Activated T-cell treated with anti-CD3 and anti-CD28 coated beads for 48 hours (primary cell): ENCODE measurements at regions not wholly inside any gene's neighbourhood (a gene's known extent, or its start where the extent isn't known, plus 50 kb on each side); places are given as distances from the start of the nearest gene placed in this dataset.
"Not testable (repeated sequence)": the region's sequence is repeated elsewhere in the genome, so short reads cannot be mapped to it uniquely, and the experiment has no call there.

Source experiments
- DNase-seq: peaks from one replicate; pipeline ENCODE4 v3.0.0-alpha.2; 2020; ENCODE audit warnings: low read depth

GRCh38 chr1:90824551-90824950, 107.4 kb upstream of the BARHL2 start:
- no peak for DNase-seq

GRCh38 chr1:90823686-90824085, 106.6 kb upstream of the BARHL2 start:
- no peak for DNase-seq

DNA sequence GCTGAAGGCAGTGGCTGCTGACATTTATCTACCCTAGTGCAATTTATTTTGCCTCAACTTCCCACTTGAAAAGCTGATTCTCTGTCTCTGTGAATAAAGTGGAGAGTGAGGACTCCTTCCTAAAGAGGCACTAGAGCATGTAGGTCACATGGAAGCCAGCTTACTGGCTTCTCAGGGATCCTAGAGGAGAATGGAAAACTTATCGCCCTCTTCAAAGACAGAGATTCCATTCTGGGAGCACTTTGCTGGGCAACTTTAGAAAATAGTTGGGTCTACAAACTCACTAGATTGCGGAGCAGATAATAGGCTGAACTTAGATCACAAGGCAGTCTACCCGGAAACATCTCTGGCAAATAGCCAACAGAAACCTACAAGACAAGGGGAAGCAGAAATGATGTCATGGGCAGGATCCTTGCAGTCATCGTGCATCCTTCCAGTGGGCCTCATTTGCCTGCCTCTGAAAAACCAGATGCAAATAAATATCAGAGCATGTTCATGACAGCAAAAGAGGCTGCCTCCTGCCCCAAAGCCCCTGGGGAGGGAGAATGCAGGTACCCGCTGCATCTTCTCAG, 104.8 kb upstream of the BARHL2 start:
- no peak for DNase-seq

DNA sequence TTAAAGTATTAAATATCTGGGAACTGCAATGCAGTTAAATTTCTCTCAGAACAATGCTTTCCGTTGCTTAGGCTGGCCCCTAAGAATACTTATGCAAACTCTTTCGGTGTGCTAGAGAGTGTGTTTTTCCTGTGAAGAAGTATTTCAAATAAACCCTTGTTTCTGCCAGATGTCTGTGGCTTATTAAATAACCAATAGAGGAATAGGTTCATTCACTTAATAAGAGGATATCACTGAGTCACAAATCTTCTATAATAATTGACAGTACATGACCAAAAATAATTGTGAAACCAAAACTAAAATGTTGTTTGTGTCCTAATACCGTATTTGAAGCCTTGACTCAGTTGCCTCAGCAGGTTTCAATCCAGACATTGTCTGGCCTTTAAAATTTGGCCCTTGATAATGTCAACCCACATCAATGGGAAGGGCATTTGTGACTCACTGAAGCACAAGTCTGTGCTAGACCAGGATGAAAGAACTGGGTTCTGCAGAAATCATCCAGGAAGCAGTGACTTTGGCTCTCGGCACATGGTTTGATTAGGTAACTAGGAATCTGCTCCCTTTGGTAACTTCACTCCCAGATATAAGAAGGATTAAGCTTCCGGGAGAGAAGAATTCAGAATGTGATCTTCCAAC, 104.2 kb upstream of the BARHL2 start:
- no peak for DNase-seq

DNA sequence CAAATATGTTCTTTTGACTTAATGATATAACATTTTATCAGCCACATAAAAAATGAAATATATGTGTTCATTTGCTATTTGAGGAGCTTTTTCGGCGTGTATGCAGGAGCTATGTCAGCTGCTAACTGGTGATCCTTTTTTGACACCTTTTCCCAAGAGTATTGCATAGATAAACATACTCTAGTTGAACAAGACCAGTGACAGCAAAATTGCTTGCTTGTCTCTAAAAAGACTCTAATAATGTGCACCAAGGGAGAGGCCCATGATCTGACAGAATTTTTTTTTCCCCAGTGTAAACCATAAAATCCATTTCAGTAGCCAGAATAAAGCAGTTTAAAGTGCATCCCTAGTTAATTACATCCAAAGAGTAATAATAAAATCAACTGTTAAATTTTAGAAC, 103.6 kb upstream of the BARHL2 start:
- no peak for DNase-seq

DNA sequence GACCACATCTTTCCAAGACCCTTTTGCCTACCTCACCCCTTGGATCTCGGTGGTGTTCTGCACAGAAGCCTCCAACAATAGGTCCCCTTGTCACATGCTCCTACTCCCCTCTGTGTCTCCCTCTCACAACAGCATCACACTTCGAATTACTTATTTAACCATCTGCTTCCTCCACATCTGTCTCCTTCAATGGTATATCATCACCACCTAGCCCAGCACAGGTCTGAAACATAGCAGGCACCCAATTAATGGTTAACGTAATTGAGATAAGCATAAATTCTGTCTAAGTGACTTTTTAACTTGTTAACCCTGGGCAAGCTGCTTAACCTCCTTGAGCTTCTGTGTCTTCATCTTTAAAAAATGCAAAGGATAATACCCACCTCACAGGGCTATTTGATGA, 100.3 kb upstream of the BARHL2 start:
- DNase-seq: no peak

GRCh38 chr1:90812237-90812636, 95.1 kb upstream of the BARHL2 start:
- not testable (repeated sequence) for DNase-seq

DNA sequence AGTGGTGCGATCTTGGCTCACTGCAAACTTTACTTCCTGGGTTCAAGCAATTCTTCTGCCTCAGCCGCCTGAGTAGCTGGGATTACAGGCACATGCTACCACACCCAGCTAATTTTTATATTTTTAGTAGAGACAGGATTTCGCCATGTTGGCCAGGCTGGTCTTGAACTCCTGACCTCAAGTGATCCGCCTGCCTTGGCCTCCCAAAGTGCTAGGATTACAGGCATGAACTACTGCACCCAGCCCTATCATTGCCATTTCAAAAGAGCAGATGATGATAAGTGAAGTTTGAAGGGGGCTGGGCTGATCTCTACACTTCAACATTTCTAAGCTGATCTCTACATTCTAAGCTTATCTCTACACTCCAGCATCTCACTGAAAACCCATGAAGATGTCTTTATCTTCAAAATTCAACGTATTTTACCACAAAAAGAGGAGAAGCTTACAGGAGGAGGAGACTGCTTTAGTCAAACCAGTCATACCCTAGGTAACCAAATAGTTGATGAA, 94.4 kb upstream of the BARHL2 start:
- not testable (repeated sequence) for DNase-seq

GRCh38 chr1:90810681-90811080, 93.6 kb upstream of the BARHL2 start:
- DNase-seq: no peak

DNA sequence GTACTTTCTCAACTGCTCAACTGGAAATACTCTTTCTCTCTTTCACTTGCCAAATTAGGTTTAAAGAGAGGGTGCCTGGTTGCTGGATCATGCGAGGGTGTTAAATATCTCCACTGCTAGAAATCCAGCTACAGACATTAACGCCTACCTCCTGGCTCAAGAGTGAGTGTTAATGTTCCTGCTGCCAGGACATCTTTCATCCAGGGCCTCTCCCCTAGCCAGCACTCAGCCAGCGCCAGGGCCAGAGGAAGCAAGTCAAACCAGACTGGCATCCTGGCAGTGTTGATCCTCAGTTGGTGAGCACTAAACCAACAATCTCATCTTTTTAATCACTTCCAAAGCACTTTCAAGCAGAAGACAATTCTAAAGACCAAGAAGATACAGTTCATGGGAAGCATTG, 92.9 kb upstream of the BARHL2 start:
- DNase-seq: no peak

DNA sequence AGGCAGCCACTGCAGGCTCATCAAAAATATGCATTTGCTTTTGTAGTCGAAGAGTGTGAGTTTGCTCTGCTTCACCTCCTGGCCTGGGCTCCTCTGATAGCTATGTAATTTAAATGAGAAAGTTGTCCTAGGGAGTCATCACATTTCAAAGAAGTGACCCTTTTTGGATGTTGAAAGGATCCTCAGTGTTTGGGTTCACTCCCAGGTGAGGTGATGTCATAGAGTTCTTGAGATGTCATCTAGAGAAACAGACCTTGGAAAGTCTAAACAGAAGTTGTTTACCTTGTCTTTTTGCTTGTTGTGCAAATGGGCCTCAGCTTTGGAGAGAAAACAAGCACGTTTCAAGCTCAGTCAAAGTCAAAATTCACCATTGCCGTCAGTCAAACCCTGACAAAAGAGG, 92.0 kb upstream of the BARHL2 start:
- DNase-seq: no peak

DNA sequence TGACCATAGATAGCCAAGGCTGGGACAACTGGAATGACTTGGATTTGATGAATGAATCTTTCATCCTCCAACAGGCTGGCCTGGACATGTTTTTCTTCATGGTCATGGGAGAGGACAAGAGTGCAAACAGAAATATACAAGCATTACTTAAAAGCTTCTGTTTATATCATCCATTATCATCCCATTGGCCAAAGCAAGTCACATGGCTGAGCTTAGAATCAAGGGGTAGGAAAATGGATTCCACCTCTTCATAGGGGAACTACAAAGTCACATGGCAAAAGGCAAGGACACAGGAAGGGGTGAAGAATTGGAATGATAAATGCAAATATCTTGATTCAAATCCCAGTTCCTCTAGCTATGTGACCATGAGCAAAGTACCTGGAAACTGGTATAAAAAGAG, 90.2 kb upstream of the BARHL2 start:
- DNase-seq: no peak

DNA sequence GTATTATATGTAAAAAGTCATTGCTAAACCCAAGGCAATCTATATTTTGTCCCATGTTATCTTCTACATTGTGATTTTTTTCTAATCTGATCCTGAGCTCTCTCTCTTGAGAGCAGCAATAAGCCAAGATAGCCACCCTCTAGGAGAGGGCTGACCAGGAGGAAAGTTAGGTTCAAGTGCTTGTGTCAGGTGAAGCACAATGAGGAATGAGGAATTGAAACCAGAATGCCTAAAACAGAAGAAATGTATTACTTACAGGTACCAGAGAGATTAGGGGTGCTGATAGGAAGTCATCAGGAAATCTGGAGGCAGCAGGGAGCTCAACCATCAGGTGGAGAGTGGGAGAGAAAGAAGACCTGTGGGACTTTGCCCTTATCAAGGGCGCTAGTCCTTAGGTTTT, 85.5 kb upstream of the BARHL2 start:
- no peak for DNase-seq

GRCh38 chr1:90800012-90800717, 83.1 kb upstream of the BARHL2 start:
- DNase-seq: no peak

DNA sequence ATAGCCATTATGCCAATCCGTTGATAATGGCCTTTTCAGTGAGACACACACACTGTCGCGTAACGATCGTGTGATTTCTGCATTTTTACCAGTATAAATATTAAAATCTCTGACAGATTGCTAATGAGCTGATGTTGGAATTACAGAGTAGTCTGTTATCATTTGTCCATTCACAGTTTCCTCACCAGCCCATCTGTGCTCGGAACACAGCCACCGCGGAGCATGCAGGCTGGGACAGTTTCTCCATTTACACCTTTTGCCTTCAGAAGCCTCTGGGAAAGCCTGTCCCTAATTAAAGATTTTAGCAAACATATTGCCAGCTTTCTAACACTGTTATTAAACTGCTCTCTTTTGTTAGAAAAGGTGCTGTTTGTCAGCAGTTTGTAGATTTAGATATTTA, 82.2 kb upstream of the BARHL2 start:
- no peak for DNase-seq

- DNase-seq: no peak
Measured at GRCh38 chr1:90798883-90799282, 81.8 kb upstream of the BARHL2 start.

DNA sequence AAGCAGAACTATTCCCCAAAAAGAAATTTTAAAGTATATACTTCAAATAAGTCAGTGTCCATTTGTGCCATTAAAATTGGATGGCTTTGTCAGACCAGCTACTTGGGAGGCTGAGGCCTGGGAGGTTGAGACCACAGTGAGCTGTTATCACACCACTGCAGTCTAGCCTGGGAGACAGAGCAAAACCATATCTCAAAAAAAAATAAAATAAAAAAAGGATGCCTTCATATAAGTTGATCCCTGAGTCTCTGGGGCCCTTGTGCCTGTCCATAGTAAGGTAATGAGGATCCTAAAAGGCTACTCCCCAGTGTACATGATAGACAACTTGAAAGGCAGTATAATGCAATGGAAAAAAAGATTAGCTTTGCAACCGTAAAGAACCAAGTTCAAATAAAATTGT, 81.2 kb upstream of the BARHL2 start:
- no peak for DNase-seq

GRCh38 chr1:90795431-90795830, 78.3 kb upstream of the BARHL2 start:
- DNase-seq: no peak

DNA sequence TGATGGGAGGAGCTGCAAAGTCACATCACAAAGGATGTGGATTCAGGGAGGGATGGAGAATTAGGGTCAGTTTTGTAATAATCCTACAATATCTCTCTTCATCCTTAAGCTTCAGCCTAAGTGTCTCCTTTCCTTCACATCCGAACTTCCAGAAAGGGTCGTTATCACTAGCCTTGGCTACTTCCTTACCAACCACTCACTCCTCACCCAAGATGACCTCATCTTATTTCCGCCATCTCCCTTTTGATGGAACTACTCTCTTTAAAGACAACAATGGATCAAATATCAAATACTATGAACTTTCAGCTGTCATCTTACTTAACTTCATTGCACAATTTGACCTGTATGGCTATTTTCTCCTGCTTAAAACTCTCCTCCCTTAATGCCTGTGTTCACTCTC, 69.6 kb upstream of the BARHL2 start:
- no peak for DNase-seq

DNA sequence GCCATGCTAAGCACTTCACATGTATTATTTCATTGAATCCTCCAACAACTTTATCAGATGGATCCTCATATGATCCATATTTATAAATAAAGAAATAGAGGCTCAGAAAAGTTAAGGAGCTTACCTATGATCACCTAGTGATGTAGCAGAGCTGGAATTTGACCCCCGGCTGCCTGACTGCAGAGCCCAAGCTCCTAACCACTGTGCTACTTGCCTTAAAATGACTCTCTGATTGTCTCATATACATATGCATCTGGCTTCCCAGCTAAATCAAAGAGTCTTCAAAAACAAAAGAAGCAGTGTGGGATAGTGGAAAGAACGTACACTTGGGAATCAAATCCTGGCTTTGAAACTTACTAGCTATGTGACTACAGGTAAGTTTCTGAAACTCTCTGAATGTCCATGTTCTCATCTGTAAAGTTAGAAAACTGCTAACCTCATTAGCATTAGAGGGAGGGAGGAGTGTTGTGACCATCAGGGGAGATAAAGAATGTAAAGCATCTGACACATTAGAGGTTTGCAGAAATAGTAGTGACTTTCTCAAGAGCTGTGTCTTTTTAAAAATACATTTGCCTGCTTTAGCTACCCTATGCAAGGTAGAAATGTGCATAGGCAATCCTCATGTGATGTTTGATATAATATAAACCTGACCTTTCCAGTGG, 67.2 kb upstream of the BARHL2 start:
- no peak for DNase-seq

DNA sequence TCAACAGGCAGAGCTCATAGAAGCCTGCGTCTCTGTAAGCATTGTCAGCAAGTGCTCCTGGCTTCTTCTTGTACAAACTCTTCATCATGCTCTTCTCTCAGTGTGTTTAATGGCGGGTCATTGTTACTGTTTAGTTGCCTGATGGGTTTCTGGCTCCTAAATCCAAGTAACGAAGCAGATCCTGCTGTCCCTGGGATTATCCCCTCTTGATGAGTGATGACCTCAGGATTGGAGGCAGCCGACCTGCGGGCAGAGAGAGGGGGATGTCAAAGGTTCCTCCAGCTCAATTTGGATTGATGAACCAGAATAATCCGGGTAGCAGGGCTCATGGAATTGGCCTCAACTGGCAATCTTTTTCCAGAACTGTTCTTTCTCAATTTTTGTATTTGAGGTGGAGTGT, 66.1 kb upstream of the BARHL2 start:
- no peak for DNase-seq

DNA sequence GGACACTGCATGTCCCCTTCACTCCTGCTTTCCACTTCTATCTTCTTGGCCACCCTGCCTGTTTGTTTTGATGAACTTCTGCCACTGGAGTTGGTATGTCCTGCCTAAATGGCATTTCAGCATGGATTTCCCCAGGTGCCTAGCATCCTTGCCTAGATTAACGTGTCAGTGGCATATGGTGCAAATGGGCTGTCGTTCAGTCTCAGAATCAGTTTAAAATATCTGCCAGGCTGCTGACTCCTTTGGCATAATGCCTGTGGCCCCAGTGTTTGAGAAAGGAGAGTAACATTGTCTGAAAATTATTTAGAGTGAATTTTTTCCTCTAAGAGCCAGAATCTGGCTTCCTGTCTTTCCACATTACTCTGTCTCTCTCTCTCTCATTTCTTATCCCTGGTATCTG, 64.9 kb upstream of the BARHL2 start:
- no peak for DNase-seq

GRCh38 chr1:90781534-90781933, 64.4 kb upstream of the BARHL2 start:
- DNase-seq: no peak
